OCI-LY7 (cell line): ENCODE measurements at regions not wholly inside any gene's neighbourhood (a gene's known extent, or its start where the extent isn't known, plus 50 kb on each side); places are given as distances from the start of the nearest gene placed in this dataset.
"Not testable (repeated sequence)": the region's sequence is repeated elsewhere in the genome, so short reads cannot be mapped to it uniquely, and the experiment has no call there.

Source experiments
- EZH2phosphoT487 ChIP-seq: fragments of 200-600 bp; sonication (generic); IDR thresholded peaks from 2 replicates; pipeline ENCODE4 v1.6.1; 2018; ENCODE audit warnings: low read depth, borderline replicate concordance, mild to moderate bottlenecking, mixed run types, antibody characterized with exemption, low read length, moderate library complexity, mixed read lengths
- TF ChIP-seq, protein P1 (sequence below): fragments of 200-600 bp; sonication (generic); conservative IDR thresholded peaks from 2 replicates; pipeline ENCODE4 v1.5.1; 2014; ENCODE audit warnings: mild to moderate bottlenecking, antibody characterized with exemption, low read length, moderate library complexity, mixed read lengths

DNA sequence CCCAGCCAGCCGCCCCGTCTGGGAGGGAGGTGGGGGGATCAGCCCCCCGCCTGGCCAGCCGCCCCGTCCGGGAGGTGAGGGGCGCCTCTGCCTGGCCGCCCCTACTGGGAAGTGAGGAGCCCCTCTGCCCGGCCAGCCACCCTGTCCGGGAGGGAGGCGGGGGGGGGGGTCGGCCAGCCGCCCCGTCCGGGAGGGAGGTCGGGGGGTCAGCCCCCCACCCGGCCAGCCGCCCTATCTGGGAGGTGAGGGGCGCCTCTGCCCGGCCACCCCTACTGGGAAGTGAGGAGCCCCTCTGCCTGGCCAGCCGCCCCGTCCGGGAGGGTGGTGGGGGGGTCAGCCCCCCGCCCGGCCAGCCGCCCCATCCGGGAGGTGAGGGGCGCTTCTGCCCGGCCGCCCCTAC lies 60.1 kb upstream of the ANKRD30BL start:
- TF ChIP-seq, protein P1, sequence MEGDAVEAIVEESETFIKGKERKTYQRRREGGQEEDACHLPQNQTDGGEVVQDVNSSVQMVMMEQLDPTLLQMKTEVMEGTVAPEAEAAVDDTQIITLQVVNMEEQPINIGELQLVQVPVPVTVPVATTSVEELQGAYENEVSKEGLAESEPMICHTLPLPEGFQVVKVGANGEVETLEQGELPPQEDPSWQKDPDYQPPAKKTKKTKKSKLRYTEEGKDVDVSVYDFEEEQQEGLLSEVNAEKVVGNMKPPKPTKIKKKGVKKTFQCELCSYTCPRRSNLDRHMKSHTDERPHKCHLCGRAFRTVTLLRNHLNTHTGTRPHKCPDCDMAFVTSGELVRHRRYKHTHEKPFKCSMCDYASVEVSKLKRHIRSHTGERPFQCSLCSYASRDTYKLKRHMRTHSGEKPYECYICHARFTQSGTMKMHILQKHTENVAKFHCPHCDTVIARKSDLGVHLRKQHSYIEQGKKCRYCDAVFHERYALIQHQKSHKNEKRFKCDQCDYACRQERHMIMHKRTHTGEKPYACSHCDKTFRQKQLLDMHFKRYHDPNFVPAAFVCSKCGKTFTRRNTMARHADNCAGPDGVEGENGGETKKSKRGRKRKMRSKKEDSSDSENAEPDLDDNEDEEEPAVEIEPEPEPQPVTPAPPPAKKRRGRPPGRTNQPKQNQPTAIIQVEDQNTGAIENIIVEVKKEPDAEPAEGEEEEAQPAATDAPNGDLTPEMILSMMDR, result not testable (repeated sequence)
- not testable (repeated sequence) for TF ChIP-seq EZH2phosphoT487
